Stomach smooth muscle (tissue), 2 donors: ENCODE measurements at regions not wholly inside any gene's neighbourhood (a gene's known extent, or its start where the extent isn't known, plus 50 kb on each side); places are given as distances from the start of the nearest gene placed in this dataset.

Source experiments
- H3K27ac ChIP-seq: one replicate; pipeline ENCODE4 v1.7.0; 2013; ENCODE audit warnings: mild to moderate bottlenecking, low read length, inconsistent platforms
- H3K27me3 ChIP-seq, 2 donors: one replicate each; pipeline ENCODE4 v1.7.0; 2013; ENCODE audit warnings: low read length in 2 of 2; ENCODE audit not compliant: insufficient read depth in 2 of 2, control insufficient read depth in 1 of 2
- H3K36me3 ChIP-seq, 2 donors: one replicate each; pipeline ENCODE4 v1.7.0; 2013; ENCODE audit warnings: low read length in 2 of 2; ENCODE audit not compliant: control insufficient read depth in 2 of 2, insufficient read depth in 2 of 2
- H3K4me1 ChIP-seq: one replicate; pipeline ENCODE4 v1.7.0; 2013; ENCODE audit warnings: low read length; ENCODE audit not compliant: control insufficient read depth, insufficient read depth
- H3K4me3 ChIP-seq, 2 donors: one replicate each; pipeline ENCODE4 v1.7.0; 2013; ENCODE audit warnings: low read length in 2 of 2
- H3K9ac ChIP-seq, 2 donors: one replicate each; pipeline ENCODE4 v1.7.0; 2013; ENCODE audit warnings: low read length in 2 of 2, mild to moderate bottlenecking in 1 of 2
- H3K9me3 ChIP-seq, 2 donors: one replicate each; pipeline ENCODE4 v1.7.0; 2013; ENCODE audit warnings: low read length in 2 of 2; ENCODE audit not compliant: control insufficient read depth in 2 of 2
- donor health status: healthy.
- donor health status: Pancreatic carcinoma.

DNA sequence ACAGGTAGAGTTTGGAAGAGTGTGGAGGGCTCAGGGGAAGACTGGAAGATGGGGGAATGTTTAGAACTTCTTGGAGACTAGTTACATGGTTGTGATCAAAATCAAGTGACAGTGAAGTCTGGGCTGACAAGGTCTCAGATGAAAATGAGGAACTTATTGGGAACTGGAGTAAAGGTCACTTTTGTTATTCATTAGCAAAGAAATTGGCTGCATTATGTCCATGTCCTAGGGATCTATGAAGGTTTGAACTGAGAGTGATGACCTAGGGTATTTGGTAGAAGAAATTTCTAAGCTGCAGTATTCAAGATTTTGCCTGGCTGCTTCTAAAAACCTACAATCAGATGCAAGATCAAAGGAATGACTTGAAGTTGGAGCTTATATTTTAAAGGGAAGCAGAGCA, 747.1 kb downstream of the KCNJ2 start:
- Histone ChIP-seq H3K4me1 (no peaks in the 10 kb centered on the region), H3K4me3 (no peak overlapping the region), H3K27me3 (no peaks in the 10 kb centered on the region), H3K9ac (no peak overlapping the region), H3K27ac (no peak overlapping the region), H3K9me3 (peaks cover 0 to 6% of the 10 kb centered on the region in 2 donors), H3K36me3 (no peaks in the 10 kb centered on the region)

- no peak overlapping the region for H3K27ac ChIP-seq
- H3K4me1 ChIP-seq, result no peaks in the 10 kb centered on the region
- no peaks in the 10 kb centered on the region for H3K36me3 ChIP-seq
- H3K9ac ChIP-seq, result no peak overlapping the region
- no peak overlapping the region for H3K4me3 ChIP-seq
- H3K27me3 ChIP-seq, result no peaks in the 10 kb centered on the region
- H3K9me3 ChIP-seq, result peaks cover 0 to 6% of the 10 kb centered on the region in 2 donors
Measured at GRCh38 chr17:70919241-70919640, 749.9 kb downstream of the KCNJ2 start.

DNA sequence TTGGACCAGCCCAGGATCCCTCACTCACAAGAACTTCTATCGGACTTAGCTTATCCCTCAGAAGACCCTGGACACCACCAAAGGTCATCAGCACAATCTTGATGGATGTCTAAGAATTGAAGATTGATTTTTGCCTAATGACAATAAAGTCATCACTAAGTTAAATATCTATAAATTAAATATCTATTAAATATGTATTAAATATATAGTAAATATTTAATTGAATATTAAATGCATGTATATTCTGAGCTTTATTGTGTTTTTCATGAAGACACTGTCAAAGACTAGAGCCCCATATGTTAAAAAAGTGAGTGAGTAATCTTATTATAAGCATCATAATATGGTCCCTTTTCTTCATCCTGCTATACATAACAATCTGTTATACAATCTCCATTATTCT, 751.1 kb downstream of the KCNJ2 start:
- Histone ChIP-seq H3K4me3 (no peak overlapping the region), H3K9ac (no peak overlapping the region), H3K9me3 (peaks cover 0 to 6% of the 10 kb centered on the region in 2 donors), H3K36me3 (no peaks in the 10 kb centered on the region), H3K27ac (no peak overlapping the region), H3K4me1 (no peaks in the 10 kb centered on the region), H3K27me3 (no peaks in the 10 kb centered on the region)

GRCh38 chr17:70922268-70922667, 752.9 kb downstream of the KCNJ2 start:
- no peak overlapping the region for H3K27ac ChIP-seq
- H3K36me3 ChIP-seq, result no peaks in the 10 kb centered on the region
- peaks cover 0 to 1% of the 10 kb centered on the region in 2 donors for H3K9me3 ChIP-seq
- no peak overlapping the region for H3K4me3 ChIP-seq
- no peaks in the 10 kb centered on the region for H3K27me3 ChIP-seq
- H3K4me1 ChIP-seq, result no peaks in the 10 kb centered on the region
- H3K9ac ChIP-seq, result no peak overlapping the region

GRCh38 chr17:70924776-70925175, 755.4 kb downstream of the KCNJ2 start:
- Histone ChIP-seq H3K4me1 (no peaks in the 10 kb centered on the region), H3K9ac (no peak overlapping the region), H3K27ac (no peak overlapping the region), H3K27me3 (no peaks in the 10 kb centered on the region), H3K36me3 (no peaks in the 10 kb centered on the region), H3K9me3 (no peaks in the 10 kb centered on the region), H3K4me3 (no peak overlapping the region)

DNA sequence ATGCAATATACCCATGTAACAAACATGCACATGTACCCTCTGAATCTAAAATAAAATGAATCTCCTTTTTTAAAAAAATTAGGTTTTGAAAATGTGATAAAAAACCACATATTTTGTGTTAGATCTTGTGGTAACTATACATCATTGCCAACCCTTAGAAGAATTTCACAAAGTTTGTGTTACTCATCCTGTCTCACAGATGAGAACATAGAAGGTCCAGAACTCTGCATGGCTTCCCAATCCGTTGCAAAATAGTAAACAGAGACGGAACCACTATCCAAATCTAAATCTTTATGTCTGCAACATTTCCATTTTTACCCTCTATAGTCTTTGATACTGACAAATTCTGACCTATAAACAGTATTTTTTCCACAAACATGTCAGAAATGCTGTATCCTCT, 759.9 kb downstream of the KCNJ2 start:
- H3K4me3 ChIP-seq, result no peak overlapping the region

DNA sequence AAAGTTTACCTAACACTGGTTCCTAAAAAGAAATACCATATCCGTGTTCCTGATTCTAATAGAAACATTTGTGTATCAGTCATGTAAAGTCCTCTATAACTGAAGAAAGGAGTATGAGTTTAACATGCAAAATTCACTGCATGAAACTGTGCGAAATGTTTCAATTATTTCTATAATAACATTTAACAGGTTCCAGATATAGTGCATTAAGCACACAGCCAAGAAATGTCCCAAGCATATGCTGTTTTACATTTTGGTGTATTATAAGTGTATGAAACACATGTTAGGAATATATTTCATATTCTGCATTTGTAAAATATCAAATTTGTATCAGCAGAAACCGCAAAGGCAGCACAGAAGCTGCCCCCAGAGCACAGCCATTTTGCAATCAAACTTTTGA, 764.9 kb downstream of the KCNJ2 start:
- no peak overlapping the region for H3K27ac ChIP-seq
- no peak overlapping the region for H3K4me3 ChIP-seq
- no peaks in the 10 kb centered on the region for H3K9me3 ChIP-seq
- H3K9ac ChIP-seq, result no peak overlapping the region
- no peaks in the 10 kb centered on the region for H3K27me3 ChIP-seq
- H3K36me3 ChIP-seq, result no peaks in the 10 kb centered on the region
- no peaks in the 10 kb centered on the region for H3K4me1 ChIP-seq

More for the DNA sequence above, 759.9 kb downstream of the KCNJ2 start:
- Histone ChIP-seq H3K9ac (no peak overlapping the region), H3K27ac (no peak overlapping the region), H3K9me3 (no peaks in the 10 kb centered on the region), H3K27me3 (no peaks in the 10 kb centered on the region), H3K4me1 (no peaks in the 10 kb centered on the region), H3K36me3 (no peaks in the 10 kb centered on the region)

GRCh38 chr17:70934835-70935234, 765.5 kb downstream of the KCNJ2 start:
- Histone ChIP-seq H3K4me3 (no peak overlapping the region), H3K27me3 (no peaks in the 10 kb centered on the region), H3K27ac (no peak overlapping the region)

GRCh38 chr17:70936724-70937123, 767.4 kb downstream of the KCNJ2 start:
- Histone ChIP-seq H3K4me3 (no peak overlapping the region), H3K27me3 (no peaks in the 10 kb centered on the region), H3K4me1 (no peaks in the 10 kb centered on the region), H3K9me3 (no peaks in the 10 kb centered on the region), H3K9ac (no peak overlapping the region), H3K27ac (no peak overlapping the region), H3K36me3 (no peaks in the 10 kb centered on the region)

More at GRCh38 chr17:70934835-70935234, 765.5 kb downstream of the KCNJ2 start:
- Histone ChIP-seq H3K36me3 (no peaks in the 10 kb centered on the region), H3K4me1 (no peaks in the 10 kb centered on the region), H3K9me3 (no peaks in the 10 kb centered on the region), H3K9ac (no peak overlapping the region)

DNA sequence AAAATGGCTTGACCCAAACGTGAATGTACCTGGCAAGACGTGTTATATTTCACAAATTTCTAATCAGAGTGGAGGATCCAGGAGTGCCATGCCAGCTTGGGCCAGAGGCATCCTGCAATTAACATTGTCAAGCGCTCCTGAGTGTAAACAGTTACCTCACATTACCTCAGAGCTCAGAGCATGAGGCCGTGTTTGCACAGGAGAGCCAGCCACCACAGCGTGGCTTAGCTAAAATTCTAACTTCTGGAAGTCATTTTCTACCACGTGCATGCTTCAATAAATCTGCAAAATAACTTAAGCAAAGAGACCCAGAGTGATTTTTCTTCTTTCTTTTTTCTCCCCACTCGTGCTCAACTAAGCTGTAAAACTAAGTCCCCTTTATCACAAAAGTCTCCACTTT, 769.0 kb downstream of the KCNJ2 start:
- no peaks in the 10 kb centered on the region for H3K27me3 ChIP-seq
- H3K9ac ChIP-seq, result no peak overlapping the region
- no peak overlapping the region for H3K4me3 ChIP-seq
- no peaks in the 10 kb centered on the region for H3K36me3 ChIP-seq
- no peaks in the 10 kb centered on the region for H3K9me3 ChIP-seq
- H3K4me1 ChIP-seq, result no peaks in the 10 kb centered on the region
- H3K27ac ChIP-seq, result no peak overlapping the region

DNA sequence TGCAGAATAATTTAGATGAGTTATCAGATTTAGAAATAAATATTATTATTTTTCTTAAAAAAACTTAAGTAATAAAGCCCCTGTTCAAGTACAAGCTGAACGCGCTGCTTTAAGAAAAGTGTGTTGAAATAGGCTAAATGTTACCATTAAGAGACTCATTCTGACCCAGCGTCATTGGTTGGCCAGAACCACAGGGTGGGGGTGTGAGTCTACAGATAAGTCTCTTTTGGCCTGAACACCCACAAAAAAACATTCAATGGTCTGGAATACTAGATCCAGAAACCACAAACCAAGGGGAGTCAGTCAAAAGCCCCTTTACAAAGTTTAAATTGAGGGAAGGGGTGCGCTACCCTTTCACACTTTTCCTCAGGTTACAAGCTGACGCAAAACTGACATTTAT, 776.1 kb downstream of the KCNJ2 start:
- peaks cover 0 to 2% of the 10 kb centered on the region in 2 donors for H3K27me3 ChIP-seq
- H3K4me3 ChIP-seq, result no peak overlapping the region
- H3K36me3 ChIP-seq, result no peaks in the 10 kb centered on the region
- H3K27ac ChIP-seq, result no peak overlapping the region
- no peak overlapping the region for H3K9ac ChIP-seq
- no peaks in the 10 kb centered on the region for H3K4me1 ChIP-seq
- H3K9me3 ChIP-seq, result no peaks in the 10 kb centered on the region
